A673 (cell line): ENCODE measurements at regions not wholly inside any gene's neighbourhood (a gene's known extent, or its start where the extent isn't known, plus 50 kb on each side); places are given as distances from the start of the nearest gene placed in this dataset.
"Not testable (repeated sequence)": the region's sequence is repeated elsewhere in the genome, so short reads cannot be mapped to it uniquely, and the experiment has no call there.

Source experiments
- BruUV-seq: library from RNA; stranded (reverse); fragments of 400-500 nt; replicated peaks from 2 replicates; lab custom pipeline; 2021; lab: Mats Ljungman, UMichigan
- CTCF ChIA-PET: fragments of 300-600 bp; sonication (Branson Sonifier 250); formaldehyde crosslinking; loops from one replicate; lab custom pipeline; 2022; ENCODE audit warnings: antibody characterized with exemption; lab: Charles Lee
- POLR2A ChIA-PET: fragments of 300-600 bp; sonication (Branson Sonifier 250); formaldehyde crosslinking; loops from one replicate; lab custom pipeline; 2022; ENCODE audit warnings: antibody characterized with exemption; ENCODE audit not compliant: low non-redundant PET; lab: Charles Lee
- DNase-seq: peaks from one replicate; pipeline ENCODE4 v3.0.0-alpha.2; 2015; ENCODE audit warnings: low spot score
- H3K27ac ChIP-seq: fragments of 200-600 bp; sonication (generic); 2 replicates; pipeline ENCODE4 v1.5.1; 2016; ENCODE audit warnings: mixed run types, low read depth, mild to moderate bottlenecking, mixed read lengths, antibody characterized with exemption, low read length; ENCODE audit not compliant: poor library complexity, severe bottlenecking
- H3K27me3 ChIP-seq: fragments of 200-600 bp; sonication (generic); replicated peaks from 2 replicates; pipeline ENCODE4 v1.6.1; 2017; ENCODE audit warnings: mixed run types, low read depth, mild to moderate bottlenecking, mixed read lengths, antibody characterized with exemption, low read length; ENCODE audit not compliant: insufficient read depth, poor library complexity
- H3K36me3 ChIP-seq: fragments of 200-600 bp; sonication (generic); 2 replicates; pipeline ENCODE4 v1.6.1; 2016; ENCODE audit warnings: mixed run types, mild to moderate bottlenecking, mixed read lengths, antibody characterized with exemption, low read length; ENCODE audit not compliant: insufficient read depth, poor library complexity, severe bottlenecking
- H3K4me1 ChIP-seq: fragments of 200-600 bp; sonication (generic); 2 replicates; pipeline ENCODE4 v1.6.1; 2017; ENCODE audit warnings: mixed run types, mild to moderate bottlenecking, mixed read lengths, antibody characterized with exemption, low read length; ENCODE audit not compliant: insufficient read depth, poor library complexity, severe bottlenecking
- H3K4me3 ChIP-seq: fragments of 200-600 bp; sonication (generic); 2 replicates; pipeline ENCODE4 v1.5.1; 2016; ENCODE audit warnings: low read depth, mixed run types, mild to moderate bottlenecking, mixed read lengths, low read length; ENCODE audit not compliant: poor library complexity, severe bottlenecking
- H3K9me3 ChIP-seq: fragments of 200-600 bp; sonication (generic); 2 replicates; pipeline ENCODE4 v1.6.1; 2016; ENCODE audit warnings: mixed run types, low read depth, mild to moderate bottlenecking, mixed read lengths, antibody characterized with exemption, low read length; ENCODE audit not compliant: poor library complexity, severe bottlenecking
- EZH2 ChIP-seq: fragments of 200-600 bp; sonication (generic); IDR thresholded peaks from 2 replicates; pipeline ENCODE4 v1.6.1; 2017; ENCODE audit warnings: borderline replicate concordance, low read depth, mild to moderate bottlenecking, mixed read lengths, antibody characterized with exemption, low read length; ENCODE audit not compliant: poor library complexity, severe bottlenecking
- intact Hi-C: fragments of 100-400 bp; cut with micrococcal nuclease; formaldehyde crosslinking; loops from one replicate; pipeline ENCODE4 v1.10.0; 2022; ENCODE audit not compliant: unreplicated experiment
- TF ChIP-seq, protein P1 (sequence below): fragments of 300-800, 200-600 bp; sonication (generic); conservative IDR thresholded peaks from 2 replicates; pipeline ENCODE4 v1.5.1; 2017; ENCODE audit warnings: low read depth, mild to moderate bottlenecking, antibody characterized with exemption, low read length, moderate library complexity, mixed read lengths

- no TSS peak for BruUV-seq
- H3K27ac ChIP-seq, result no peak overlapping the region
- H3K27me3 ChIP-seq, result no peaks in the 10 kb centered on the region
- CTCF ChIA-PET, result no interaction called here
- no peak for TF ChIP-seq EZH2
- TF ChIP-seq, protein P1, sequence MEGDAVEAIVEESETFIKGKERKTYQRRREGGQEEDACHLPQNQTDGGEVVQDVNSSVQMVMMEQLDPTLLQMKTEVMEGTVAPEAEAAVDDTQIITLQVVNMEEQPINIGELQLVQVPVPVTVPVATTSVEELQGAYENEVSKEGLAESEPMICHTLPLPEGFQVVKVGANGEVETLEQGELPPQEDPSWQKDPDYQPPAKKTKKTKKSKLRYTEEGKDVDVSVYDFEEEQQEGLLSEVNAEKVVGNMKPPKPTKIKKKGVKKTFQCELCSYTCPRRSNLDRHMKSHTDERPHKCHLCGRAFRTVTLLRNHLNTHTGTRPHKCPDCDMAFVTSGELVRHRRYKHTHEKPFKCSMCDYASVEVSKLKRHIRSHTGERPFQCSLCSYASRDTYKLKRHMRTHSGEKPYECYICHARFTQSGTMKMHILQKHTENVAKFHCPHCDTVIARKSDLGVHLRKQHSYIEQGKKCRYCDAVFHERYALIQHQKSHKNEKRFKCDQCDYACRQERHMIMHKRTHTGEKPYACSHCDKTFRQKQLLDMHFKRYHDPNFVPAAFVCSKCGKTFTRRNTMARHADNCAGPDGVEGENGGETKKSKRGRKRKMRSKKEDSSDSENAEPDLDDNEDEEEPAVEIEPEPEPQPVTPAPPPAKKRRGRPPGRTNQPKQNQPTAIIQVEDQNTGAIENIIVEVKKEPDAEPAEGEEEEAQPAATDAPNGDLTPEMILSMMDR, result no peak
- POLR2A ChIA-PET, result no interaction called here
- H3K4me3 ChIP-seq, result no peak overlapping the region
- no peaks in the 10 kb centered on the region for H3K4me1 ChIP-seq
- DNase-seq, result no peak
- no peaks in the 10 kb centered on the region for H3K9me3 ChIP-seq
- intact Hi-C loops, result no loop called here
- H3K36me3 ChIP-seq, result no peaks in the 10 kb centered on the region
These were observed 507.6 kb upstream of the ROBO2 start for GRCh38 chr3:76532158-76532822.

DNA sequence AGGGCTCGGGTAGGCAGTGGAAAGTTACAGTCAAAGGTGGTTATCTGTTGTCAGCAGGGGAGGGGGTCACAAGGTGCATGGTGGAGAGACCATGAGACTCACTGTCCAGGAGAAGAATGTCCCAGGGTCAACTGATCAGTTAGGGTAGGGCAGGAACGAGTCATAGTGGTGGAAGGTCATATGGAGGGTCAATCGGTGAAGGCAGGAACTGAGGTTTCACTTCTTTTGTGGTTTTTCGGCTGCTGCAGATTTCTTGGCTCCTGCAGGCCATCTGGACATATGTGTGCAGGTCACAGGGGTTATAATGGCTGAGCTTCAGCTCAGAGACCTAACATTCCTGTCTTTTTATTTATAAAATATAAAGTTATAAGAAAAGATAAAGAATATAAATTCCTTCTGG, 506.2 kb upstream of the ROBO2 start:
- H3K36me3 ChIP-seq, CTCF ChIA-PET, intact Hi-C loops, H3K4me3 ChIP-seq, H3K27me3 ChIP-seq, H3K27ac ChIP-seq, POLR2A ChIA-PET, BruUV-seq, DNase-seq, H3K9me3 ChIP-seq, H3K4me1 ChIP-seq: not testable (repeated sequence)

DNA sequence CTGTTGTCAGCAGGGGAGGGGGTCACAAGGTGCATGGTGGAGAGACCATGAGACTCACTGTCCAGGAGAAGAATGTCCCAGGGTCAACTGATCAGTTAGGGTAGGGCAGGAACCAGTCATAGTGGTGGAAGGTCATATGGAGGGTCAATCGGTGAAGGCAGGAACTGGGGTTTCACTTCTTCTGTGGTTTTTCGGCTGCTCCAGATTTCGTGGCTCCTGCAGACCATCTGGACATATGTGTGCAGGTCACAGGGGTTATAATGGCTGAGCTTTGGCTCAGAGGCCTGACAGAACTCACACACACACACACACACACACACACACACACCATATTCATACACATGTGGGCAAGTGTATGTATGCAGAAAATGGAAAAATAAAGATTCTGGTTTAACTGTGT, 502.0 kb upstream of the ROBO2 start:
- BruUV-seq, POLR2A ChIA-PET, DNase-seq, H3K9me3 ChIP-seq, CTCF ChIA-PET, H3K4me1 ChIP-seq, H3K27me3 ChIP-seq, H3K4me3 ChIP-seq, H3K27ac ChIP-seq, intact Hi-C loops, H3K36me3 ChIP-seq: not testable (repeated sequence)

- no TSS peak for BruUV-seq
- ChIA-PET POLR2A (no interaction called here), CTCF (no interaction called here)
- Histone ChIP-seq H3K4me1 (no peaks in the 10 kb centered on the region), H3K9me3 (no peaks in the 10 kb centered on the region), H3K27me3 (no peaks in the 10 kb centered on the region), H3K27ac (no peak overlapping the region), H3K4me3 (no peak overlapping the region), H3K36me3 (no peaks in the 10 kb centered on the region)
- no peak for TF ChIP-seq EZH2
- TF ChIP-seq, protein P1, result no peak
- intact Hi-C loops, result no loop called here
- no peak for DNase-seq
These were observed 492.2 kb upstream of the ROBO2 start for GRCh38 chr3:76547674-76548073.
